Testis (tissue), 2 donors: ENCODE measurements at regions not wholly inside any gene's neighbourhood (a gene's known extent, or its start where the extent isn't known, plus 50 kb on each side); places are given as distances from the start of the nearest gene placed in this dataset.

Experiments used
- CTCF ChIP-seq, 3 experiments: fragments of 450-650 bp in 2 of 3; fragments of 200-600 bp in 1 of 3; sonication (generic) in 1 of 3; IDR thresholded peaks; one replicate each; pipeline ENCODE4 v1.5.1; 2016 to 2019; ENCODE audit warnings: antibody characterized with exemption in 3 of 3, mild to moderate bottlenecking in 2 of 3, moderate library complexity in 1 of 3
- POLR2A ChIP-seq: fragments of 450-650 bp; IDR thresholded peaks from one replicate; pipeline ENCODE4 v1.6.1; 2017; ENCODE audit warnings: antibody characterized with exemption, mild to moderate bottlenecking, moderate library complexity

GRCh38 chr22:48340727-48341709, 1486.7 kb downstream of the BRD1 start:
- no peak for TF ChIP-seq CTCF (IDR thresholded peaks at IDR 0.05)
- no peak for TF ChIP-seq POLR2A
